ENCODE measurements at regions not wholly inside any gene's neighbourhood (a gene's known extent, or its start where the extent isn't known, plus 50 kb on each side); places are given as distances from the start of the nearest gene placed in this dataset.

DNA sequence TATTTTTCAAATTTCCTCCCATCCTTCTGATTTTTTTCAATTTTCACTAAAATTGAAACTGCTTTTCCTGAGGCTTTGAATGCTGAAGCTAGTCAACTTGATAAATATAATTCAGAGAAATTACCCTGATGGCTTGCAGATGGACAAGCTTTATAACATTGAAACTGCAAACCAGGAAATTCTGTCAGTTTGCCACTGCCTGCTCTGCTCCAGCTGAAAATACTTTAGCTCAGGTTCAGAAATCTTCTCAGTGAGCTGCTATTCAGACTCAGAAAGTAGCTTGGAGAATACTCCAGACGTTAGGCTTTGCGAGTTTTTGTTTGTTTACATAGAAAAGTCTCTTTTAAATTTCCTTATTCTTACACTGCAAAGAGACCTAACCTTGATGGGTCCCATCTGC is 1574.7 kb downstream of the STIM2 start:
- H3K4me3 Mint-ChIP-seq, result no peak overlapping the region
- no peak for DNase-seq (ENCODE audit: low read depth, low spot score)
- H3K27ac Mint-ChIP-seq (ENCODE audit: unreplicated experiment), result no peak overlapping the region
- H3K27me3 Mint-ChIP-seq (ENCODE audit: low read depth), result no peaks in the 10 kb centered on the region
- TF ChIP-seq, protein P1, sequence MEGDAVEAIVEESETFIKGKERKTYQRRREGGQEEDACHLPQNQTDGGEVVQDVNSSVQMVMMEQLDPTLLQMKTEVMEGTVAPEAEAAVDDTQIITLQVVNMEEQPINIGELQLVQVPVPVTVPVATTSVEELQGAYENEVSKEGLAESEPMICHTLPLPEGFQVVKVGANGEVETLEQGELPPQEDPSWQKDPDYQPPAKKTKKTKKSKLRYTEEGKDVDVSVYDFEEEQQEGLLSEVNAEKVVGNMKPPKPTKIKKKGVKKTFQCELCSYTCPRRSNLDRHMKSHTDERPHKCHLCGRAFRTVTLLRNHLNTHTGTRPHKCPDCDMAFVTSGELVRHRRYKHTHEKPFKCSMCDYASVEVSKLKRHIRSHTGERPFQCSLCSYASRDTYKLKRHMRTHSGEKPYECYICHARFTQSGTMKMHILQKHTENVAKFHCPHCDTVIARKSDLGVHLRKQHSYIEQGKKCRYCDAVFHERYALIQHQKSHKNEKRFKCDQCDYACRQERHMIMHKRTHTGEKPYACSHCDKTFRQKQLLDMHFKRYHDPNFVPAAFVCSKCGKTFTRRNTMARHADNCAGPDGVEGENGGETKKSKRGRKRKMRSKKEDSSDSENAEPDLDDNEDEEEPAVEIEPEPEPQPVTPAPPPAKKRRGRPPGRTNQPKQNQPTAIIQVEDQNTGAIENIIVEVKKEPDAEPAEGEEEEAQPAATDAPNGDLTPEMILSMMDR (conservative IDR thresholded peaks at IDR 0.05), result no peak
- H3K4me1 Mint-ChIP-seq, result no peaks in the 10 kb centered on the region
- H3K9me3 Mint-ChIP-seq, result no peaks in the 10 kb centered on the region
- no peaks in the 10 kb centered on the region for H3K36me3 Mint-ChIP-seq (ENCODE audit: low read depth)

GRCh38 chr4:28436191-28437080 is 1575.8 kb downstream of the STIM2 start:
- Mint-ChIP-seq H3K27ac (ENCODE audit: unreplicated experiment) (no peak overlapping the region), H3K4me3 (no peak overlapping the region), H3K9me3 (no peaks in the 10 kb centered on the region), H3K27me3 (ENCODE audit: low read depth) (no peaks in the 10 kb centered on the region), H3K36me3 (ENCODE audit: low read depth) (no peaks in the 10 kb centered on the region), H3K4me1 (no peaks in the 10 kb centered on the region)
- DNase-seq (ENCODE audit: low read depth, low spot score), result no peak
- TF ChIP-seq, protein P1 (conservative IDR thresholded peaks at IDR 0.05), result no peak

GRCh38 chr4:28443371-28443770 is 1582.7 kb downstream of the STIM2 start:
- Mint-ChIP-seq H3K4me1 (peaks cover 3% of the 10 kb centered on the region), H3K36me3 (ENCODE audit: low read depth) (no peaks in the 10 kb centered on the region), H3K27me3 (ENCODE audit: low read depth) (no peaks in the 10 kb centered on the region), H3K9me3 (peaks cover 3% of the 10 kb centered on the region), H3K27ac (ENCODE audit: unreplicated experiment) (no peak overlapping the region), H3K4me3 (no peak overlapping the region)
- DNase-seq (ENCODE audit: low read depth, low spot score), result no peak
- TF ChIP-seq, protein P1 (conservative IDR thresholded peaks at IDR 0.05), result no peak

- peaks cover 3% of the 10 kb centered on the region for H3K9me3 Mint-ChIP-seq
- TF ChIP-seq, protein P1 (conservative IDR thresholded peaks at IDR 0.05), result no peak
- DNase-seq (ENCODE audit: low read depth, low spot score), result no peak
These were observed 1583.3 kb downstream of the STIM2 start for GRCh38 chr4:28443801-28444412.

DNA sequence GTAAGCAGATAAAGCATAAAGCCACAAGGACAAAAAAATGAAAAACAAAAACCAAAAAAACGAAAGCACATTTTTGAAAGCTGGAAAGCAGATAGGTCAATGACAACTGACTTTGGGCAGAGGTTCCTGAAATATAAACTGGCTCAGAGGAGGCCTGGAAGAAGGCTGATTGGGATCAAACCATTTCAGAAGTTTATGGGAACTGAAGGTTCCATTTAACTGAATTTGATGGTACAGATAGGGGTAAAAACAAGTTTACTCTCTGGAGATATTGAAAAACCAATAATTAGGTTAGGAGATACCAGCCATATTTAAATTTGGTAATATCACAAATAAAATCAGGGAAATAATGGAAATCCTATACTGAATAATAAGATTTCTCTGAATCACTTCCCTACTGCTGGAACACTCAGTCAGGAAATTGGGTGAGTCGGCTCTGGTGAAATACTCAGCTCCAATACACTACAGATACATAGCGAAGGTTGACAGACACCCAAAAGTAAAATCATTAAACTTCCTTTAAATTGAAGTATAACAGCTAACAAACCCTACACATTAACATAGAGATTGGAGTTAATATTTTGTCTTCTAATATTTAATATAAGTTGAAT is 1584.3 kb downstream of the STIM2 start:
- Mint-ChIP-seq H3K36me3 (ENCODE audit: low read depth) (no peaks in the 10 kb centered on the region), H3K27me3 (ENCODE audit: low read depth) (no peaks in the 10 kb centered on the region), H3K27ac (ENCODE audit: unreplicated experiment) (no peak overlapping the region), H3K4me3 (no peak overlapping the region), H3K4me1 (peaks cover 3% of the 10 kb centered on the region), H3K9me3 (peaks cover 3% of the 10 kb centered on the region)
- DNase-seq (ENCODE audit: low read depth, low spot score), result no peak
- TF ChIP-seq, protein P1 (conservative IDR thresholded peaks at IDR 0.05), result no peak

More at GRCh38 chr4:28443801-28444412, 1583.3 kb downstream of the STIM2 start:
- Mint-ChIP-seq H3K36me3 (ENCODE audit: low read depth) (no peaks in the 10 kb centered on the region), H3K4me1 (peaks cover 3% of the 10 kb centered on the region), H3K4me3 (no peak overlapping the region), H3K27ac (ENCODE audit: unreplicated experiment) (no peak overlapping the region), H3K27me3 (ENCODE audit: low read depth) (no peaks in the 10 kb centered on the region)

Measured in neural crest cell (in vitro differentiated cells).